ENCODE measurements at regions not wholly inside any gene's neighbourhood (a gene's known extent, or its start where the extent isn't known, plus 50 kb on each side); places are given as distances from the start of the nearest gene placed in this dataset.

DNA sequence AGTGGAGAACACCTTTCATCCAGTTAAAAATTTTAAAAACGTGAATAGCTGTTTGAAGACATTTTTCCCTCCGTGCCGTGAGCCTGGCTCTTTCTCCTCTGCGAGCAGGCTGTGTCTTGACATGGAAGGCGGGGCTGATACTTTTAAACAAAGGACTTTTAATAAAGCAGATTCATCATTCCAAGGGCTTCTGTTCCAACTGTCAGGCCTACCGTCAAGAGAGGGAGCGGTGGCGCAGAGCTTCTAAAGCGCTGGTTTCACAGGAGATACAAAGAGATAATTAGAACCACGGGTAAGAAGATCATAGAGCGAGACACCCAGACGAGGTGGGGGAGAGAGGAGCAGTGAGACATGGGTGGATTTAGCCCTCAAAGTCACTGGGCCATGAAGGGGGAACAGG is 247.4 kb upstream of the C1orf174 start:
- DNase-seq = no peak

DNA sequence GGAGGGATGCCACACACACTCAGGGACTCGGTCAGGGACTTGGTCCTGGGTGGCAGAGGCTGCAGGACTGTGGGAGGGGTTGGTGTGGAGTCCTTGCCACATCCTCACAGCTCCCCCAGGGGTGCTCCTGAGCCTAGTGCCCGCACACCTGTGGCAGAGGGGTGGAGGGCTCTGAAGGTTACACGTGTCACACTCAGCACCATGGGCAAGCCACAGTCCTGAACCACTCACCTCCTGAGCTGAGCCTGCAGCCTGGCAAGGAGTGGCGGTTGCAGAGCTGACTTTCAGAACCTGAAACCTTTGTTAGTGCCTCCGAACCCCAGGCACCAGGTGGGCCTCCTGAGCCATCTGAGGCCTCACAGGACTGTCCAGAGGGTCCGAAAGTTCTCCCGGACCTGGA is 249.2 kb upstream of the C1orf174 start:
- DNase-seq = no peak

DNA sequence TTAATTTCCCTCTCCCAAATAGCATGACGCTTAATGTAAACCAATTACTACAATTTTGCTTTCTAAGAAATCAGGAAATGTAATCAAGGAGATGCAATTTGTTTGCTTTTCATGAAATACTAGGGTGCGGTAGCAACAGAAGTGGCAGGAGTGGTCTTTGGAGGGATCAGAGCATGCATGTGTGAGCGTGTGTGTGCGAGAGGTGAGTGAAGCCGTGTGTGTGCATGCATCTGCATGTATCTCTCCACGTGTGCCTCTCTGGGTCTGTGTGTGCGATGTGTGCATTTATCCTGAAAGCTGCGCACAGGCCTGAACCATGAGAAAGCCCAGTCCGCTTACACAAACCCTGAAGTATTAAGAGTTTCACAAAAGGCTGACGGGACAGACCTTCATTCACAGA is 249.8 kb upstream of the C1orf174 start:
- no peak for DNase-seq

DNA sequence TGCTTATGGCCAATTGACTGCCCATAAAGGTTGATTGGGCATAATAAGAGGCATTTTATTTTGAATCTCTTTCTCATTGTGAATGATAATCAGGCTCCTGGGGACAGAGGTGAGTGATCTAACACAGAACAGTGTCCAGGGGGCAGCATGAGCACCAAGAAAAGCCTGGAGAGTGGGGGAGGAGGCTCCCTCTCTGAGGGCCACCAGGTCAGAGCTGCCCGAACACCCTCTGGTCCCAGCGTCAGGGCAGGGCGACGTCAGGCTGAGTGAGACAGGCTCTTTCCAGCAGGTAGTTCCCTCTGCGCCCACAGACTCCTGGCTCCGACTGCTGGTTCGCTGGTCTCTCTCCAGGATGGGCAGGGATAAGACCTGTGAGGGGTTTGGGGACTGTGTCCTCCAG is 250.2 kb upstream of the C1orf174 start:
- DNase-seq = no peak

DNA sequence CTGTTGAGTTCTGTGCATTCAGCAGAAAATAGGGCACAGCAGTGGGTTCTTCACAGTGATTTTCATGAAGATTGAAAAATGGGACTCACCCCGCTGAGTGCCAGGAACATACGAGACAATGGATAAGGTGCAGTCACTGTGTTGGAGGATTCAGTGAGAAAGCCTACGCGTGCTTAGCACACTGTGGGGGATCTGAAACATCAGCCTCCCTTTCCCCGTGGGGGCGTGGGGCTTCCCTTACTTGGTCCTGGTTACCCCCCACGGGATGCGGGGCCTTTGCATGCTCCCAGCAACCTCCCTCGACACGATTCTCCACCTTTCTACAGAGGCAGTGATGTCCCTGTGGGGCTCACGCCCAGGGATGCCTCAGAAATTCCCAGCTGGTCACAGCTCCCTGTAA is 252.2 kb upstream of the C1orf174 start:
- no peak for DNase-seq

DNA sequence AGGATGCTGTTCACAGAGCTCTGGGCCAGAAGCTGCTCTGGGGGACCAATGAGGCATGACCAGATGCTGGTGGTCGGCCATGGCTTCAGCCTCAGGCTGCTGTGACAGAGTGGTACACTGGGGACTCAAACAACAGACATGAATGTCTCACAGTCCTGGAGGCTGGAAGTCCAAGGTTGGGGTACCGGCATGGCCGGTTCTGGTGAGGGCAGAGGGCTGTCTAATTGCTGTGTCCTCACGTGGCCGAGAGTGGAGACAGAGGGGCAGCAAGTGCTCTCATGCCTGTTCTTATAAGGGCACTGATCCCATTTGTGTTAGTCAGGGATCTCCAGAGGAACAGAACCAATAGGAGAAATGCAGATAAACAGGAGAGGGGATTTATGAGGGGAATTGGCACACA is 253.5 kb upstream of the C1orf174 start:
- no peak for DNase-seq

DNA sequence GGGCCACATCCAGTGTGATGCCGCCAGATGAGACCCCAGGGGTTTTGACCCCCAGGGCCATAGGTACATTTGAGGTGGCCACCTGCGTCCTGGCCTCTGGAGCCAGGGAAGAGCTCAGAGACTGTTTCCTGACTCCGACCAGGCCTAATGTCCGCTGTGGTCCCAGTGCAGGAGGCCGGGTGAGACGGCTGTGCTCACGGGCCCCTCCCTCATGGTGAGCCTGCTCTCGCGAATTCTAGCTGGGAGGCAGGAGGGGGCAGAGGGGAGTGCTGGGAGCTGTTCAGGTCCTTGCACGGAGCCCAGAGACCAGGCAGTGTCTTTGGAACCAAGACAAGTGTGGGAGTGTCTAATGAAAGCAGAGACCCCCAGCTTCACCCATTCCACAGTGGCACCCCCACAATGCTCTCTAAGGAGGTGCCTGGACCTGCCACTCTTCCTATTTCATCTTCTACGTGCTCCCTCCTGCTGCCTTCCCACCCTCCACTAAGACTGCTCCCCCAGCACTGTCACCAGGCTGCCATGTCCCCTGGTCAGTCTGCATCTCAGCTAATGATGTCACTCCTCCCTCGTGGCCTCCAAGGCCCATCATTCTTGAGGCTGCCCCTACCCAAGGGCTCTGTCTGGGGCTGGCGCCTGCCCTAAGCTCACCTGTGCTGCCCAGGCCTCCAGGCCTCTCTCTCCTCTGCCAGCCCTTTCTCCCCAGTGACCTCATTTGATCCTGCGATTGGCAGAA is 256.3 kb upstream of the C1orf174 start:
- no peak for DNase-seq

DNA sequence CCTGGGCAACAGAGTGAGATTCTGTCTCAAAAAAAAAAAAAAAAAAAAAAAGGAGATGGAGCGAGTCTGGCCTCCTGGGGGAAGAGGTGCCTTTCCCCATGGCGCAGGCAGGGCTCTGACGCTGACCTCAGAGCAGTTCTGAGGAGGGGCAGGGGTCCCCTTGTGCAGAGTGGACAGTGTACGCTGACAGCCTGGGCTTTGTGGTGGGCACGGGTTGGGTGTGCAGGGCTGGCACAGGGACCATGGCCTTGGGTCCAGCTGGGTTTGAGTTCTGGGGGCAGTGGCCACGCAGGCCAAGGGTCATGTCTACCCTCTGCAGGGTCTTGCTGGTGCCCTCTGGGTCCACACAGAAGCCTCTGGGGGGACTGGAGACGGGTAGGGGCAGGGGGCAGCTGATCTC is 260.1 kb upstream of the C1orf174 start:
- no peak for DNase-seq

DNA sequence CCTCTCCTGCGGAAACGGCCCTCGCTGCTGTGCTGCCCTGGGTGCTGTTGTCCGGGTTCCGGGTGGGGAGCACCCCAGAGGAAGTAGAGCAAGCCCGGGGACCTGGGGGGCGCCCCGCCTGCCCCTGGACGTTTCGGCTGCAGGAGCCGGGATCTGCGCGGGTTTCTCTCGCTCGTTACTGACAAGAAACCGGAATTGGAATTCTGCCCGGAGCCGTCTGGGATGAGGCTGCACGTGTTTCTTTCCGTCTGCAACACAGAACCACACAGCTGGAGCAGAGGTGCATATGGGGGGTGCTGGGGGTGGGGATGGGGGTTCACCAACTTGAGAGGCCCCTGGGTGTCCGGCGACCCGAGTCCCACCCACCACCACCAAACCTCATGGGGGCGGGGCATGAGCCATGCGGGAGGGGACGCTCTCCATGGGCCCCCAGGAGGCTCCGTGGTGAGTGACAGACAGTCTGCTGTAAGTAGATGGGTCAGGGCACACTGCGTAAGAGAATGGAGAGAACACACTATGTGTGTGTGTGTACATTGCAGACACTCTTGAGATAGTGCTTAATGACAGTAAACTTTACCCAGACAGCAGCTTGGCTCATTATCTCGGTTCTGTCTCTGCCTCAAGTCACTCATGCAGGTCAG is 261.4 kb upstream of the C1orf174 start:
- no peak for DNase-seq

DNA sequence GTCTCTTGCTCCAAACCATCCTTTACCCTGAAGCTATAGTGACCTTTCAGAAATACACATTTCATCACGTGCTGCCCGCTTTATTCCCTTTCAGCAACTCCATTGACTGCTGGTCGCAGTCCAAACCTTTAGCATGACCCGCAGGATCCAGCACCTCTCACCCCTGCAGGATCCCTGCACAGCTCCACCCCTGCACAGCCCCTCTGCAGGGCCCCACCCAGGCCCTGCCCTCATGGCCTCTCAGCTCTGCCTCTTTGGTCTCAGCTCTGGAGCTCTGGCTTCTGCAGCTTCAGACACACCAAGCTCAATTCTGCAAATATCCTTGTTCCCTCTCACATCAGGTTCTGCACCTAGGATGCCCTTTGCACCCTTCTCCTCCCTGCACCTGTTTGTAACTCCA is 264.9 kb upstream of the C1orf174 start:
- DNase-seq = no peak

DNA sequence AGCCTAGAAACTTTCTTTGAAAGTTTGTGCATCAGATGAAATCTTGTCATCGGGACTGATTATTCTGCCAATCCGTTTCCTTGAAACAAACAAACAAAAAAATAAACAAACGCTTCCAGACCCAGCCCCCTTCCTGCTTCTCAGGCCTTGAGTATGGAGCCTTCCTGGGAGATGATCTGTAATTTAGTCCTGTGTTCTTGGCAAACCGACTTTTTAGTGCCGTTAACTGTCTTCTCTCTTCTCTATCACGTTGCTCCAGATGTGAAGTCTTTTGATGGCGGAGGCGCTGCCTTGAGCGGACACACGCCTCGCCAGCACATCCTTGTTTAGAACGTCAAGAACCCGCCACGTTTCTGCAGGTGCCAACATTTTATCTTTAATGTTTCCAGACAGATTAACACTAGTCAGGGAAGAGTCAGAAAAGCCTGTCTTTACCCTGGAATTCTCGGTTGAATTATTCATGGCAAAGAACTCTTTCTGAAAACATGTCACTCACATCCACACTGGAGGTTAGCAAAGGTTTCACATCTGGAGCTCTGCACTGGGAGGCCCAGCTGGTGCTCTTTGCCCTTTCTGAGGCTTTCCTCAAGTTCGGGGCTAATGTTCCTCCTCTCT is 265.7 kb upstream of the C1orf174 start:
- no peak for DNase-seq

DNA sequence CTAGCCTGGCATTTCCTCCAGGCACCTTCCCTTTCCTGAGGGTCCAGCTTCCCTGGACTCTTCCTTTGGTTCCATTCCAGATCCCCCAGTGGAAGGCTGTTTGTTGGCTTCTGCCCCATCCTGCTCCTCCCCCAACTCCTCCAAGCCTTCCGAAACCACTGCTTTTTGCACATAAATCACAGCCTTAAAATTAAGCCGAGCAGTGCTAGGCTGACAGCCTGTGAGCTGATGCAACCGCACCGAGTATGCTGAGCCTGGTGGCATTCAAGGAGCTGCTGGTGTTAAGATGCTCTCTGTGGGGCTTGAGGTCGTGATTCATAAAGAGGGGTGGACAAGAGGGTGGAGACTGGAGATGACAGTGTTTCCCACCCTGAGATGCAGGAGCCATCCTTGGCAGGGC is 266.6 kb upstream of the C1orf174 start:
- no peak for DNase-seq

DNA sequence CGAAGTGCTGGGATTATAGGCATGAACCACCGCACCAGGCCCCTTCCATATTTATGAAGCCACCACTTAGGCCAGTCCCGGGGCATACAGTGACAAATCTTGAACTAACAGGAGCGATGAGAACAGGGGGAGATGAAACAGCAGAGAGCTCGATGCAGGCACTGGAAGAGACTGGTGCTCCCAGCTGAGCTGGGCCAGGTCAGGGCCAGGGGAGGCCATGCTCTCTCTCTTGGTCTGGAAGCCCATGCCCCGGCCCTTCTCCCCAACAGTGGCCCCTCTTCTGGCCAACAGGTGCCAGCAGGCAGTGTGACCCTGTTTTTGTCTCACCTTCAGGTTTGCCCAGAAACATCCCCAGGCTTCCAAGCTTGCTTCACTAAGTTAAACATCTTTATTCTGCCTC is 269.9 kb upstream of the C1orf174 start:
- no peak for DNase-seq

DNA sequence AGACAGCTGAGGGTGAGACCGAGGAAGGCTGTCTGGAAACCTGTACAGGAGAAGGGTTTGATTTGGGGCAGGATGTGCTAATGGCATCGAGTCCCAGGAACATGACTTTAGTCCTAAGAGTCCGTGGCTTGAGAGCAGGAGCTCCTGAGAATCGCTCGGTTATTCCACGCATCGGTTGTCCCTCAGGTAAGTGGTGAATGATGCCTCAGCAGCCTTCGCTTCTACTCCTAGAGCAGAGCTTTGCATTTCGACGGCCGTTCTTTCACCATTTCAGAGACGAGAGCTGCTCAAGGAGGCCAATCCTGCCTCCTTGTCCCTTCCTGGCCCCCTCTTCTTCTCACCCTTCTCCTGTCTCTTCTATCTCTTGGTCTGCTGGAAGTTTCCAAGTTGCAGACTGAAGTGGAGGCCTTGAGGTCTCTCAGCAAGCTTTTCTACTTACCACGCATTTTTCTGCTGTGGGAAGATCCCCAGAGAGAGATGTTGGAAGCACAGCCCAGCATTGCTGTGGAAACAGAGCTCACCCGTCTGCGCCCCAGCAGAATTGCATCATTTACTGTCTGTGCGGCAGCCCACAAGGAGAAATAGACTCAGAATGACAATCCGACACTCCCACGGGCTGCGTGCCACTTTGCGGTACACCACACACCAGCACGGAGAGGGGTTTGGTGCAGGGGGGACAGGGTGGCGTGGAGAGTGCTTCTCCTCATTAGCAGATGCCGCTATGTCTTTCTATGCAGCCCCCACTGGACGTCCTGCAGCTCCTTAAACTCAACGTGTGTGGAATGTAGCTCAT is 270.7 kb upstream of the C1orf174 start:
- no peak for DNase-seq

DNA sequence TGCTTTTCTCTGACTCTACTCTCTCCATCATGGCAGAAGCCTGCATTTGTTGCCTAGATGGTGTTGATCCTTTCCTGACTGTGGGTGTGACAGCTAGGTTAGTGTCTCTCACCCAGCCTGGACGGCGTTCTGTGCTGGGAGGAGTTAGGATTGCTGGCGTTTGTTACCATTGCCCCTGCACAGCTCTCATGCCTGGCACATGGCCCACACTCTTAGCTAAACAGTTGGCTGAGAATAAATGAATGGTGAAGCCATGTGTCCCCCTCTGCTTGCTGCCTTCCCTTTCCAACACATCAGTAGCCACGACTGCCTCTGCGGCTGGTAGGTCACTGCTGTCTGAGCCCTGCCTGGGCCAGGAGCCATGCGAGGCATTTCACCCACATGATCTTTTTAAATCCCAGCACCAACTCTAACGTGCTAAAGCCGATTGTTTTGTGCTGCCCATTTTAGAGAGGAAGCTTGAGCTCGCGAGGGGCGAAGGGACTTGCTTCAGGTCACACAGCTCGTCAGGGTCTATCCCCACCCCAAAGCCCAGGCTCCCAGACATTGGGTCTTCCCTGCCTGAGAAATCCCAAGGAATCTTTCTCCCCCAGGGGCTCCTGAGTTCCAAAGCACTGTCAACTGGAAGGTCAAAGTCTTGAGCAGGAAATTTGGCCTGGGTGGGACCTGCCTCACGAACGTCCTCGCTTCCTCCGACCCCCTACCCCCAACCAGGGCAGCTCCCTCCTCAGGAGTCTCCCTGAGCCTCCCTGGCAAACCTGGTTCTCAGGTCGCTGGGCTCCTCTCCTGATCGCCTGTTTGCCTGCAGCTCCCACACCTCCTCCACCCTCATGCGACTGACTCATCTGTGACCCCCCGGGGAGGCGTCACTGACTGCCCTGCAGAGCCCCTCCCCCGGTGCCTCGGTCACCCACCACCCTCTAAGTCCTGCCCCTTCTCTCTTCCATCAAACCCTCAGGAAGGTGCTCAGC is 271.7 kb upstream of the C1orf174 start:
- no peak for DNase-seq

DNA sequence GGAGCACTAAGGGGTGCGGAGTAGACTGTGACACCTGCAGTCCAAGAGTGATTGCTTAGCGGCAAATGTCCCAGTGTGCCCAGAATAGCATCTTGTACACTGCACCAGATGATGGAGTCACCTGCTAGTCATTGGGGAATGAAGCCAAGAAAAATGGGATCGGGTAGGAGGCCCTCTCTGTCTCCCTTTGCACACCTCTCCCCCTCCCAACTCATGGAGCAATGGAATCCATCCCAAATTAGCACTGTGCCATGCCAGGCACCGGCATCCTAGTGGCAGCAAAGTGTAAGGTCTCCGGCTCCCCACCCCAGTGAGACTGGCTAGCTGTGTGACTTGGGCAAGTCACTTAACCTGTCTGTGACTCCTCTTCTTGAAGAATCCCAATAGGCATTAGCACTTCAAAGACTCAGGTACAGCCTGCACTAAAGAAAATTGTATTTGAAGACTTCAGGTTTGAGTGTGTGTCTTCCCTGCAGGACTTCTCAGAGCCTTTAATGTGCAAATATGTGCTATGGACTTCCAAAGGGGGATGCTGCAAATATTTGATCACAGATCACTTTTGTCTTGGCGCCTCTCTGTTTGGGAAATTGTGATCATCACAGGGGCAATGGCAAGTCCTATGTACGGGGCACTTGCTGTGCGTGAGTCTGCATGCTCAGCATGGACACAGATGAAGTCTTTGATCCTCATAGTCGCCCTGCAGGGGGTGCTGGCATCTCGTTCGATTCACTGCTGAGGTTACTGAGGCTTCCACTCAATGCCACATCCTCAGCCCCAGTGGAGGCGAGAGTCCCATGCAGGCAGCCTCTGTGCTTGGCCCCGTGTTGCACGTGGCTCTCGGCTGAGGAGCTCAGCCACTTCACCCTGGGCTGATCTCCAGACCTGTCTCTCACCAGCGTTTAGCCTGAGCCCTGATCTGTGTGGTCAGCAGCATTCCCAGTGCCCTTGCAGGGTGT is 272.9 kb upstream of the C1orf174 start:
- no peak for DNase-seq

DNA sequence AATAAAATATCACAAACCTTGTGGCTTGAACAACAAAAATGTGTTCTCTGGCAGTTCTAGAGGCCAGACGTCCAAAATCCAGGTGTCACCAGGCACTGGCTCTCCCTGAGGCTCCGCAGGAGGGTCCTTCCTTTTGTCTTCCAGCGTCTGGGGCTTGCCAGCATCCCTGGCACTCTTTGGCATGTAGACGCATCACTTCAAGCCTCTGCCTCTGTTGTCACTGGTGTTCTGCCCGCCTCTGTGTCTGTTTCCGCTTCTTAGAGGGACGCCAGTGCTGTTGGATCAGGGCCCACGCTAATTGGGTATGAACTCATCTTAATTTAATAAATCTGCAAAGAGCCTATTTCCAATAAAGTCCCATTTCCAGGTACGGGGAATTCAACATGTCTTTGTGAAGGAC is 273.7 kb upstream of the C1orf174 start:
- no peak for DNase-seq

DNA sequence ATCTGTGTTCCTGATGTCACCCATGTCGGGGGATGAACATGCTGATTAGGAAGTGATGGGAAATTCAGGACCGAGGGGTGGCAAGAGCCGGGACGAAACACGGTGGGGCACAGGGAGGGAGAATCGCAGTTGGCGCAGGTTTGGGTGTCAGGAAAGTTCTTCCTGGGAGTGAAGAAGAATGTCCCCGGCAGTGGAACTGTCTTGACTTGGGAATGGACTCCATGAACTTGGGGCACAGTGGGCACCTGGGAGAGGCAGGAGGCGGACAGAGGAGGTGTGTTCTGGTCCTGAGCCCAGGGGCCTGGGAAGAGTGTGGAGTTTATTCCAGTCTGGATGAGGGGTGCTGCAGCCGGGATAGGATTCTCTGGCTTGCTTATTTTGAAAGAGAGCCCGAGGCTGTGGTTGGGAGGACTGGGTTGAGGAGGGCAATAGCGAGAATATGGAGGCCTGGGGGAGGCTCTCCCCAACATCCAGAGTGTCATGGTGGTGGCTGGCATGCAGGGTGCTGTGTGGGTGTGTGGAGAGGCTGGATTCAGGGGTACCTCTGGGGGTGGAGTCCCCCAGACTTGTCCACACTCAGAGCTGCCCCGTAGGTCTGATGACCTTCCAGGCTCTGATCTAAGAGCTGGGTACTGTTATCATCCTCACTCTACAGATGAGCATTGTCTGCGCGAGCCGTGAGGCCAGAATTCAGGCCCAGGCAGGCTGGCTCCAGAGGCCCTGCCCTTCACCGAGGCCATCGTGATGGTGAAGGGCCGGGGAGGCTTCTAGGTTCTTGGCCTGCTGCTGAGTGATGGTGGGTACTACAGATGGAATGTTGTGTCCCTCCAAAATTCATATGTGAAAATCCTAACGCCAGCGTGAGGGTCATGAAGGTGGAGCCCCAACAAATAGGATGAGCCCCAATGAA is 274.5 kb upstream of the C1orf174 start:
- no peak for DNase-seq

DNA sequence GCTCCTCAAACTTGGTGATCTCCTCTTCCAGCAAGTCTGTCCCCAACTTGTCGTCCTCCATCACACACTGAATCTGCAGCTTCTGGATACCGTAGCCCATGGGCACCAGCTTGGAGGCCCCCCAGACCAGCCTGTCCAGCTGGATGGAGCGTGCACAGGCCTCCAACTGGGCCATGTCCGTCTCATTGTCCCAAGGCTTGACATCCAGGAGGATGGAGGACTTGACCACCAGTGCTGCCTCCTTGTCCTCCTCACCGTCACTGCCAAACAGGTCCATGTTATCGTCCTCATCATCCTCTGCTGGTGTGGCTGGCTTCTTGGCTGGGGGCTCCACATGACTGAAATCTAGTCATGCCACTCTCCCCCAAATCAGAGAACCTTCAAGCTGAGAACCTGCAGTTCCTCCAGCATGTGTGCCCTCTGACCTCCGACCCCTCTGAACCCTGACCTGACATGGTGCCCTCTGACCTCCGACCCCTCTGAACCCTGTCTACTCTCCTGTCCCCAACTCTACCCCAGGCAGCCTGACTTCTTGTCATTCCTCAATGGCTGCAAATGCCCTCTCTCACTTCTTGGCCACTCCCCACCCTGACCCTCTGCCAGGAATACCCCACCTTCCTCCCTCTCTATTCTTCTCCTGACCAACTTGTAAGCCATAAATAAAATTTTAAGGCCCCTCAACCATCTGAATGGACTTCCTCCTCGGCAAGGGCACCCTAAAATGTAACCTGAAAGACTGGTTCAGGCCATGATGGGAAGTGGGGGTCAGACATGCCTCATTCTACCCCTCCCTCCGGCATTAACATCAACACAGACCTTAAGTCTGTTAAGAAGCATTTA is 275.7 kb upstream of the C1orf174 start:
- no peak for DNase-seq
